Esophagus squamous epithelium (tissue), 5 donors: ENCODE measurements at regions not wholly inside any gene's neighbourhood (a gene's known extent, or its start where the extent isn't known, plus 50 kb on each side); places are given as distances from the start of the nearest gene placed in this dataset.

Experiments
- DNase-seq: peaks from one replicate; lab custom pipeline; 2025; lab: John Stamatoyannopoulos, UW
- H3K27ac ChIP-seq, 4 donors: fragments of 200-600 bp; sonication (generic); one replicate each; pipeline ENCODE4 v1.5.1; 2016 to 2019; ENCODE audit warnings: mild to moderate bottlenecking in 1 of 4
- H3K27me3 ChIP-seq, 4 donors: fragments of 200-600 bp; sonication (generic); 1 replicate in 3 of 4; 2 replicates in 1 of 4; pipeline versions ENCODE4 v1.5.1 to v1.6.0; 2017 to 2021; ENCODE audit warnings: antibody characterized with exemption in 1 of 4
- H3K36me3 ChIP-seq, 3 donors: fragments of 200-600 bp; sonication (generic); one replicate each; pipeline ENCODE4 v1.5.1; 2016 to 2019
- H3K4me1 ChIP-seq, 3 donors: fragments of 200-600 bp; sonication (generic); one replicate each; pipeline ENCODE4 v1.5.1; 2017 to 2019
- H3K4me3 ChIP-seq, 4 donors: fragments of 200-600 bp; sonication (generic); 1 replicate in 3 of 4; 2 replicates in 1 of 4; pipeline ENCODE4 v1.5.1; 2016 to 2019; ENCODE audit warnings: mild to moderate bottlenecking in 2 of 4, moderate library complexity in 1 of 4
- H3K9me3 ChIP-seq, 3 donors: fragments of 200-600 bp; sonication (generic); one replicate each; pipeline ENCODE4 v1.5.1; 2016 to 2019
- CTCF ChIP-seq, 6 experiments: fragments of 450-650 bp in 4 of 6; fragments of 200-600 bp in 2 of 6; sonication (generic) in 2 of 6; IDR thresholded peaks; one replicate each; pipeline ENCODE4 v1.5.1; 2016 to 2019; ENCODE audit warnings: antibody characterized with exemption in 6 of 6, mild to moderate bottlenecking in 4 of 6, moderate library complexity in 4 of 6
- POLR2A ChIP-seq, 4 donors: fragments of 450-650 bp; IDR thresholded peaks; one replicate each; pipeline ENCODE4 v1.6.1; 2017; ENCODE audit warnings: antibody characterized with exemption in 4 of 4, mild to moderate bottlenecking in 4 of 4, moderate library complexity in 3 of 4
- WGBS, 2 donors: methylation state at CpG; one replicate each; pipeline ENCODE4 v1.1.5; 2018; 5-methylcytosine and 5-hydroxymethylcytosine counted together
- intact Hi-C: fragments of 100-400 bp; cut with DNase I; formaldehyde crosslinking; loops from one replicate; pipeline ENCODE4 v1.15.0; 2022
- donor health status: DM: yes; HTN: yes; CAD: no.

- Histone ChIP-seq H3K9me3 (no peaks in the 10 kb centered on the region), H3K4me3 (no peak overlapping the region), H3K27me3 (no peaks in the 10 kb centered on the region), H3K4me1 (peaks cover 9 to 69% (median 16%) of the 10 kb centered on the region in 3 donors), H3K36me3 (no peaks in the 10 kb centered on the region), H3K27ac (no peak overlapping the region)
- intact Hi-C loops = no loop called here
- 68 to 74% methylated on average over 1 of the region's 1 CpG for WGBS, 2 donors
- TF ChIP-seq POLR2A (IDR thresholded peaks at IDR 0.05) (no peak), CTCF (IDR thresholded peaks at IDR 0.05) (no peak)
- no peak for DNase-seq
These were observed 436.4 kb downstream of the SHQ1 start for GRCh38 chr3:72411843-72412242.

GRCh38 chr3:72411126-72411525, 437.1 kb downstream of the SHQ1 start:
- Histone ChIP-seq H3K27me3 (no peaks in the 10 kb centered on the region), H3K9me3 (no peaks in the 10 kb centered on the region), H3K4me3 (no peak overlapping the region), H3K4me1 (peaks cover 9 to 71% (median 17%) of the 10 kb centered on the region in 3 donors), H3K36me3 (no peaks in the 10 kb centered on the region), H3K27ac (no peak overlapping the region)
- 75 to 79% methylated on average over 2 of the region's 2 CpGs for WGBS, 2 donors
- TF ChIP-seq CTCF (IDR thresholded peaks at IDR 0.05) (no peak), POLR2A (IDR thresholded peaks at IDR 0.05) (no peak)
- DNase-seq = no peak
- intact Hi-C loops = no loop called here

- peaks cover 9 to 82% (median 26%) of the 10 kb centered on the region in 3 donors for H3K4me1 ChIP-seq
- TF ChIP-seq POLR2A (IDR thresholded peaks at IDR 0.05) (no peak), CTCF (IDR thresholded peaks at IDR 0.05) (no peak)
These were observed 439.1 kb downstream of the SHQ1 start for GRCh38 chr3:72408983-72409779.

GRCh38 chr3:72407766-72408165, 440.5 kb downstream of the SHQ1 start:
- Histone ChIP-seq H3K4me3 (no peak overlapping the region), H3K4me1 (peaks cover 12 to 83% (median 28%) of the 10 kb centered on the region in 3 donors), H3K27me3 (no peaks in the 10 kb centered on the region), H3K36me3 (no peaks in the 10 kb centered on the region), H3K9me3 (no peaks in the 10 kb centered on the region), H3K27ac (no peak overlapping the region)
- DNase-seq = no peak
- intact Hi-C loops = no loop called here
- TF ChIP-seq CTCF (IDR thresholded peaks at IDR 0.05) (no peak), POLR2A (IDR thresholded peaks at IDR 0.05) (no peak)
- 72 to 75% methylated on average over 6 of the region's 6 CpGs for WGBS, 2 donors

More at GRCh38 chr3:72408983-72409779, 439.1 kb downstream of the SHQ1 start:
- no peak overlapping the region for H3K4me3 ChIP-seq
- DNase-seq = no peak
- intact Hi-C loops = no loop called here
- H3K36me3 ChIP-seq = no peaks in the 10 kb centered on the region
- no peaks in the 10 kb centered on the region for H3K9me3 ChIP-seq
- H3K27ac ChIP-seq = no peak overlapping the region
- H3K27me3 ChIP-seq = no peaks in the 10 kb centered on the region
- WGBS, 2 donors = 82% methylated on average over 5 of the region's 5 CpGs

- TF ChIP-seq CTCF (IDR thresholded peaks at IDR 0.05) (no peak), POLR2A (IDR thresholded peaks at IDR 0.05) (no peak)
- intact Hi-C loops = no loop called here
- no peak overlapping the region for H3K27ac ChIP-seq
- H3K36me3 ChIP-seq = no peaks in the 10 kb centered on the region
- no peaks in the 10 kb centered on the region for H3K27me3 ChIP-seq
- no peaks in the 10 kb centered on the region for H3K9me3 ChIP-seq
- peaks cover 3 to 74% (median 13%) of the 10 kb centered on the region in 3 donors for H3K4me1 ChIP-seq
- H3K4me3 ChIP-seq = no peak overlapping the region
- no peak for DNase-seq
- 22 to 27% methylated on average over 6 of the region's 7 CpGs for WGBS, 2 donors
These were observed 442.2 kb downstream of the SHQ1 start for GRCh38 chr3:72405943-72406566.
